ENCODE measurements at regions not wholly inside any gene's neighbourhood (a gene's known extent, or its start where the extent isn't known, plus 50 kb on each side); places are given as distances from the start of the nearest gene placed in this dataset.

DNA sequence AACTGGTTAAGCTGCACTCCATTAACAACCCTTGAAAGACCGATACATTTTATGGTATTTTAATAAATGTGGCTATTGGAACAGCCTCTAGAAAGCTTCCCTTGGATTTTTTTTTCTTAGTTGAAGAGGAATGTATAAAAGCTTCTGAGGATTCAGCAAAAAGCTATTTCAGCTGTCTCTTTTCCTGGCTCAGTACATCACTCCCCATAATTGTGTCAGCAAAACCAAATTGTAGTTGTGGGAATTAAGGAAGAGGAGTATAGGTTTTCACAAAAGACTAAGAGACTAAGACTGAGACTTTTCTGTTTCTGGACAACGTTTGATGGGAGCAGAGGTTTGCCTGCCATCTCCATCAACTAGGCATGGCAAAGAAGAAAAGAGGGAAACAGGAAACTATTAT lies 106.5 kb downstream of the C12orf50 start:
- no peaks in the 10 kb centered on the region for H3K36me3 Mint-ChIP-seq
- TF ChIP-seq, protein P1, sequence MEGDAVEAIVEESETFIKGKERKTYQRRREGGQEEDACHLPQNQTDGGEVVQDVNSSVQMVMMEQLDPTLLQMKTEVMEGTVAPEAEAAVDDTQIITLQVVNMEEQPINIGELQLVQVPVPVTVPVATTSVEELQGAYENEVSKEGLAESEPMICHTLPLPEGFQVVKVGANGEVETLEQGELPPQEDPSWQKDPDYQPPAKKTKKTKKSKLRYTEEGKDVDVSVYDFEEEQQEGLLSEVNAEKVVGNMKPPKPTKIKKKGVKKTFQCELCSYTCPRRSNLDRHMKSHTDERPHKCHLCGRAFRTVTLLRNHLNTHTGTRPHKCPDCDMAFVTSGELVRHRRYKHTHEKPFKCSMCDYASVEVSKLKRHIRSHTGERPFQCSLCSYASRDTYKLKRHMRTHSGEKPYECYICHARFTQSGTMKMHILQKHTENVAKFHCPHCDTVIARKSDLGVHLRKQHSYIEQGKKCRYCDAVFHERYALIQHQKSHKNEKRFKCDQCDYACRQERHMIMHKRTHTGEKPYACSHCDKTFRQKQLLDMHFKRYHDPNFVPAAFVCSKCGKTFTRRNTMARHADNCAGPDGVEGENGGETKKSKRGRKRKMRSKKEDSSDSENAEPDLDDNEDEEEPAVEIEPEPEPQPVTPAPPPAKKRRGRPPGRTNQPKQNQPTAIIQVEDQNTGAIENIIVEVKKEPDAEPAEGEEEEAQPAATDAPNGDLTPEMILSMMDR (IDR thresholded peaks at IDR 0.05): no peak
- DNase-seq: no peak
- no peak overlapping the region for H3K27ac Mint-ChIP-seq
- no peak overlapping the region for H3K4me2 ChIP-seq (replicated peaks; ENCODE audit: extremely low read depth, low read length, poor library complexity, severe bottlenecking)
- peaks cover 0 to 1% (median 0%) of the 10 kb centered on the region in 3 donors for H3K27me3 Mint-ChIP-seq (ENCODE audit: low read depth in 3 of 3)
- intact Hi-C loops (cut with micrococcal nuclease): no loop called here
- H3K9me3 ChIP-seq (replicated peaks in 1 of 2; ENCODE audit: control insufficient read depth in 1 of 2, insufficient read depth in 1 of 2, low read length in 2 of 2): no peaks in the 10 kb centered on the region
- no peak overlapping the region for H3K27ac ChIP-seq (ENCODE audit: low read depth in 1 of 2, low read length in 2 of 2)
- no peaks in the 10 kb centered on the region for H3K4me1 ChIP-seq (ENCODE audit: control insufficient read depth in 1 of 2, insufficient read depth in 2 of 2, low read length in 2 of 2)
- no CpG with 5 or more reads among the region's 2 CpGs for WGBS (ENCODE audit: insufficient coverage)
- H3K9ac ChIP-seq (ENCODE audit: insufficient read depth, low read length, poor library complexity, severe bottlenecking): no peak overlapping the region
- H3K4me1 Mint-ChIP-seq: no peaks in the 10 kb centered on the region
- H3K27me3 ChIP-seq (ENCODE audit: control insufficient read depth in 2 of 2, insufficient read depth in 2 of 2, low read length in 2 of 2): no peaks in the 10 kb centered on the region
- peaks cover 0 to 3% (median 0%) of the 10 kb centered on the region in 7 donors for H3K9me3 Mint-ChIP-seq
- no peak overlapping the region for H3K4me3 ChIP-seq (replicated peaks in 1 of 3; ENCODE audit: low read depth in 2 of 3, low read length in 3 of 3)
- no peaks in the 10 kb centered on the region for H3K79me2 ChIP-seq (ENCODE audit: insufficient read depth, low read length)
- H3K4me3 Mint-ChIP-seq: no peak overlapping the region
- H3K36me3 ChIP-seq (replicated peaks in 1 of 2; ENCODE audit: control insufficient read depth in 1 of 2, insufficient read depth in 2 of 2, low read length in 2 of 2): no peaks in the 10 kb centered on the region
- no peaks in the 10 kb centered on the region for H4K20me1 ChIP-seq (ENCODE audit: insufficient read depth, low read length)
- H2AFZ ChIP-seq (ENCODE audit: insufficient read depth, low read depth, low read length, poor library complexity, severe bottlenecking): no peak overlapping the region

DNA sequence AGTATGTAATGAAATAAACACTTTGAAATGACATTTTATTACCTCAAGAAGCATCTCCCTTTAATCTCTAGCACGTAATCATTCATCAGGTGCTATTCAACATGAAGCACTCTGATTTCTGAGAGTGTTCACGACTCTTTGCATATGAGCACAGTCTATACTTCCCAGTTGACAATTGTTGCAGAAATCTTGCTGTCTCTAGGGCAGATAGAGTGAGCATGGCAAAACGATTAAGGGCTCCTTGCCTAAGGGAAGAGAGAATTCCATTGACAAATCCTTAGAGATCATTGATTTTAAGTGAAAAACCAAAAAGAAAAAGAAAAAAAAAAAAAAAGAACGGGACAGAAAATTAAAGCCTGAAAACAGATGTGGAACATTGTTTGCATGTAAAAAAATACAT lies 107.6 kb downstream of the C12orf50 start:
- Histone ChIP-seq H3K9me3 (replicated peaks in 1 of 2; ENCODE audit: control insufficient read depth in 1 of 2, insufficient read depth in 1 of 2, low read length in 2 of 2) (no peaks in the 10 kb centered on the region), H4K20me1 (ENCODE audit: insufficient read depth, low read length) (no peaks in the 10 kb centered on the region), H3K27me3 (ENCODE audit: control insufficient read depth in 2 of 2, insufficient read depth in 2 of 2, low read length in 2 of 2) (no peaks in the 10 kb centered on the region), H3K79me2 (ENCODE audit: insufficient read depth, low read length) (no peaks in the 10 kb centered on the region), H3K27ac (ENCODE audit: low read depth in 1 of 2, low read length in 2 of 2) (no peak overlapping the region), H2AFZ (ENCODE audit: insufficient read depth, low read depth, low read length, poor library complexity, severe bottlenecking) (no peak overlapping the region), H3K4me2 (replicated peaks; ENCODE audit: extremely low read depth, low read length, poor library complexity, severe bottlenecking) (no peak overlapping the region), H3K4me3 (replicated peaks in 1 of 3; ENCODE audit: low read depth in 2 of 3, low read length in 3 of 3) (no peak overlapping the region), H3K36me3 (replicated peaks in 1 of 2; ENCODE audit: control insufficient read depth in 1 of 2, insufficient read depth in 2 of 2, low read length in 2 of 2) (no peaks in the 10 kb centered on the region), H3K4me1 (ENCODE audit: control insufficient read depth in 1 of 2, insufficient read depth in 2 of 2, low read length in 2 of 2) (no peaks in the 10 kb centered on the region), H3K9ac (ENCODE audit: insufficient read depth, low read length, poor library complexity, severe bottlenecking) (no peak overlapping the region)
- Mint-ChIP-seq H3K27ac (no peak overlapping the region), H3K9me3 (peaks cover 0 to 3% (median 0%) of the 10 kb centered on the region in 7 donors), H3K27me3 (ENCODE audit: low read depth in 3 of 3) (peaks cover 0 to 1% (median 0%) of the 10 kb centered on the region in 3 donors), H3K4me3 (no peak overlapping the region), H3K36me3 (no peaks in the 10 kb centered on the region), H3K4me1 (no peaks in the 10 kb centered on the region)
- no peak for DNase-seq
- 100% methylated on average over 1 of the region's 4 CpGs for WGBS (ENCODE audit: insufficient coverage)
- intact Hi-C loops (cut with micrococcal nuclease): no loop called here
- TF ChIP-seq, protein P1 (IDR thresholded peaks at IDR 0.05): no peak

All from CD14-positive monocyte (primary cell).